CD14-positive monocyte (primary cell): ENCODE measurements at regions not wholly inside any gene's neighbourhood (a gene's known extent, or its start where the extent isn't known, plus 50 kb on each side); places are given as distances from the start of the nearest gene placed in this dataset.

Source experiments
- DNase-seq, 3 donors: peaks; one replicate each; pipeline ENCODE4 v3.0.0-alpha.2; 2011 to 2022
- H2AFZ ChIP-seq: 2 replicates; pipeline ENCODE4 v1.6.0; 2012; ENCODE audit warnings: mild to moderate bottlenecking, low read depth, low read length, inconsistent platforms; ENCODE audit not compliant: insufficient read depth, poor library complexity, severe bottlenecking
- H3K27ac ChIP-seq, 2 donors: 1 replicate in 1 of 2; 2 replicates in 1 of 2; pipeline ENCODE4 v1.5.1; 2012 to 2013; ENCODE audit warnings: low read length in 2 of 2, control low read depth in 1 of 2, inconsistent platforms in 1 of 2, low read depth in 1 of 2, mild to moderate bottlenecking in 1 of 2
- H3K27me3 ChIP-seq, 2 donors: one replicate each; pipeline versions ENCODE4 v1.6.0 to v1.6.1; 2011 to 2013; ENCODE audit warnings: low read length in 2 of 2; ENCODE audit not compliant: control insufficient read depth in 2 of 2, insufficient read depth in 2 of 2
- H3K36me3 ChIP-seq, 2 donors: replicated peaks in 1 of 2; 1 replicate in 1 of 2; 2 replicates in 1 of 2; pipeline versions ENCODE4 v1.5.1 to v1.6.1; 2012 to 2013; ENCODE audit warnings: low read length in 2 of 2, control low read depth in 1 of 2, inconsistent platforms in 1 of 2, mild to moderate bottlenecking in 1 of 2; ENCODE audit not compliant: insufficient read depth in 2 of 2, control insufficient read depth in 1 of 2
- H3K4me1 ChIP-seq, 2 donors: 1 replicate in 1 of 2; 2 replicates in 1 of 2; pipeline versions ENCODE4 v1.5.1 to v1.6.1; 2012 to 2013; ENCODE audit warnings: low read length in 2 of 2, control low read depth in 1 of 2, inconsistent platforms in 1 of 2, mild to moderate bottlenecking in 1 of 2, moderate library complexity in 1 of 2; ENCODE audit not compliant: insufficient read depth in 2 of 2, control insufficient read depth in 1 of 2
- H3K4me2 ChIP-seq: replicated peaks from 2 replicates; pipeline ENCODE3; 2012; ENCODE audit warnings: low read length, moderate library complexity, mild to moderate bottlenecking; ENCODE audit not compliant: poor library complexity, severe bottlenecking; ENCODE audit errors: extremely low read depth
- H3K4me3 ChIP-seq, 3 experiments: fragments of 200-600 bp in 1 of 3; sonication (generic) in 1 of 3; replicated peaks in 1 of 3; 1 replicate in 2 of 3; 2 replicates in 1 of 3; pipeline ENCODE4 v1.5.1; 2011 to 2013; ENCODE audit warnings: low read length in 3 of 3, mild to moderate bottlenecking in 3 of 3, control low read depth in 2 of 3, low read depth in 2 of 3, inconsistent platforms in 1 of 3, moderate library complexity in 1 of 3
- H3K79me2 ChIP-seq: 2 replicates; pipeline ENCODE4 v1.6.0; 2012; ENCODE audit warnings: mild to moderate bottlenecking, control low read depth, inconsistent platforms, low read length, moderate library complexity; ENCODE audit not compliant: insufficient read depth
- H3K9ac ChIP-seq: 2 replicates; pipeline ENCODE4 v1.6.0; 2017; ENCODE audit warnings: low read length, mild to moderate bottlenecking; ENCODE audit not compliant: insufficient read depth, poor library complexity, severe bottlenecking
- H3K9me3 ChIP-seq, 2 donors: replicated peaks in 1 of 2; 1 replicate in 1 of 2; 2 replicates in 1 of 2; pipeline versions ENCODE4 v1.5.1 to v1.6.1; 2012 to 2013; ENCODE audit warnings: low read length in 2 of 2, control low read depth in 1 of 2; ENCODE audit not compliant: control insufficient read depth in 1 of 2, insufficient read depth in 1 of 2
- H4K20me1 ChIP-seq: 2 replicates; pipeline ENCODE4 v1.6.0; 2012; ENCODE audit warnings: mild to moderate bottlenecking, low read length, control low read depth, moderate library complexity; ENCODE audit not compliant: insufficient read depth
- H3K27ac Mint-ChIP-seq, 7 donors: one replicate each; pipeline ENCODE4 v1.8.0; 2020; ENCODE audit warnings: mild to moderate bottlenecking in 7 of 7, mixed read lengths in 7 of 7, moderate library complexity in 6 of 7, inconsistent platforms in 2 of 7
- H3K27me3 Mint-ChIP-seq, 3 donors: one replicate each; pipeline ENCODE4 v1.8.0; 2021 to 2022; ENCODE audit warnings: low read depth in 3 of 3, mild to moderate bottlenecking in 3 of 3, mixed read lengths in 3 of 3, moderate library complexity in 3 of 3, inconsistent platforms in 1 of 3
- H3K36me3 Mint-ChIP-seq, 2 donors: one replicate each; pipeline ENCODE4 v1.8.0; 2020; ENCODE audit warnings: mixed read lengths in 2 of 2, inconsistent platforms in 1 of 2, mild to moderate bottlenecking in 1 of 2
- H3K4me1 Mint-ChIP-seq: one replicate; pipeline ENCODE4 v1.8.0; 2020; ENCODE audit warnings: mild to moderate bottlenecking, mixed read lengths
- H3K4me3 Mint-ChIP-seq, 2 donors: one replicate each; pipeline ENCODE4 v1.8.0; 2020; ENCODE audit warnings: mild to moderate bottlenecking in 2 of 2, mixed read lengths in 2 of 2, moderate library complexity in 1 of 2
- H3K9me3 Mint-ChIP-seq, 7 donors: one replicate each; pipeline ENCODE4 v1.8.0; 2020 to 2022; ENCODE audit warnings: mixed read lengths in 7 of 7, mild to moderate bottlenecking in 6 of 7, moderate library complexity in 6 of 7, inconsistent platforms in 2 of 7
- WGBS: methylation state at CpG from one replicate; pipeline ENCODE4 v1.1.5; 2013; ENCODE audit warnings: missing lambda C conversion rate; ENCODE audit not compliant: insufficient coverage; 5-methylcytosine and 5-hydroxymethylcytosine counted together
- intact Hi-C, 2 donors: fragments of 100-400 bp; cut with micrococcal nuclease; formaldehyde crosslinking; loops; one replicate each; pipeline versions ENCODE4 v1.15.0 to v1.15.1; 2023
- TF ChIP-seq, protein P1 (sequence below): fragments of 200-600 bp; IDR thresholded peaks from one replicate; pipeline ENCODE4 v1.8.0; 2022; ENCODE audit warnings: antibody characterized with exemption, mild to moderate bottlenecking

DNA sequence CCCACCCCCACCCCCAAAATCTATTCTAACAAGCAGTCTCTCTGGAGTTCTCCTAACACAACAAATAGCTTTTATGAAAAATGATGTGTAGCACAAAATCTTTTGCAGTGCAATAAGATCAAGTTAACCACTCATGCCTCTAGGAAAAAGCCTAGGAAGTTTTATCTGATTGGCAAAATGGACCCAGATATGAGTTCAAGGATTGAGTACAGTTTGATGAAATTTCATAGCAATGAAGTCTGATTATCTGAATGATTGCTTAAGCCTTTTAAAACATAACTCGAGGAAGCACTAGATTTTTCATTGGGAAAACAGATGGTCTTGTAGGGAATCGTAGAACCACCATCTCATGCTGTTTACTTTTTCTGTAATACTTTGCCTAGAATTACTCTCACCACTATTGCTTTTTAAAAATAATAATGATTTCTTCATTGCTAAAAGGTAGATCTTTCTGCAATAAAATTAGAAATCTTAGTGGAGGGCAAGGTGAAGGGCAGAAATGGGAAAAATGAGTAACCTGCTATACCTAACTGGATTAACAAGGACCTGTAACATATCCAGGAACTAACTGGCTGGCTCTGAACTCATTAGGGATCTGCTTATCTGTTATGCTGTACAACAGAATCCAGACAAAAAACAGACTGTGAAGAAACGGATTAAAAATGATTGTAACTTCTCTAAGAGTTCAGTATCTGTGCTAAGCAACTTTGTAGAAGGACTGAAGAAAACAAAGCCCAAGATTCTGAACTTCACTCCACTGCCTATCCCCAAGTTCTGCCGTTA is 73.7 kb upstream of the ETAA1 start:
- no peak overlapping the region for H3K4me3 ChIP-seq
- DNase-seq, result no peak
- no peaks in the 10 kb centered on the region for H3K9me3 ChIP-seq
- H3K27me3 ChIP-seq, result no peaks in the 10 kb centered on the region
- no peaks in the 10 kb centered on the region for H3K79me2 ChIP-seq
- H3K9ac ChIP-seq, result no peak overlapping the region
- H4K20me1 ChIP-seq, result no peaks in the 10 kb centered on the region
- Mint-ChIP-seq H3K27ac (no peak overlapping the region), H3K27me3 (peaks cover 0 to 5% (median 1%) of the 10 kb centered on the region in 3 donors), H3K4me1 (no peaks in the 10 kb centered on the region), H3K4me3 (no peak overlapping the region), H3K9me3 (no peaks in the 10 kb centered on the region), H3K36me3 (no peaks in the 10 kb centered on the region)
- no peaks in the 10 kb centered on the region for H3K36me3 ChIP-seq
- H2AFZ ChIP-seq, result no peak overlapping the region
- intact Hi-C loops, result no loop called here
- H3K4me1 ChIP-seq, result no peaks in the 10 kb centered on the region
- no CpG with 5 or more reads among the region's 4 CpGs for WGBS
- TF ChIP-seq, protein P1, sequence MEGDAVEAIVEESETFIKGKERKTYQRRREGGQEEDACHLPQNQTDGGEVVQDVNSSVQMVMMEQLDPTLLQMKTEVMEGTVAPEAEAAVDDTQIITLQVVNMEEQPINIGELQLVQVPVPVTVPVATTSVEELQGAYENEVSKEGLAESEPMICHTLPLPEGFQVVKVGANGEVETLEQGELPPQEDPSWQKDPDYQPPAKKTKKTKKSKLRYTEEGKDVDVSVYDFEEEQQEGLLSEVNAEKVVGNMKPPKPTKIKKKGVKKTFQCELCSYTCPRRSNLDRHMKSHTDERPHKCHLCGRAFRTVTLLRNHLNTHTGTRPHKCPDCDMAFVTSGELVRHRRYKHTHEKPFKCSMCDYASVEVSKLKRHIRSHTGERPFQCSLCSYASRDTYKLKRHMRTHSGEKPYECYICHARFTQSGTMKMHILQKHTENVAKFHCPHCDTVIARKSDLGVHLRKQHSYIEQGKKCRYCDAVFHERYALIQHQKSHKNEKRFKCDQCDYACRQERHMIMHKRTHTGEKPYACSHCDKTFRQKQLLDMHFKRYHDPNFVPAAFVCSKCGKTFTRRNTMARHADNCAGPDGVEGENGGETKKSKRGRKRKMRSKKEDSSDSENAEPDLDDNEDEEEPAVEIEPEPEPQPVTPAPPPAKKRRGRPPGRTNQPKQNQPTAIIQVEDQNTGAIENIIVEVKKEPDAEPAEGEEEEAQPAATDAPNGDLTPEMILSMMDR, result no peak
- H3K27ac ChIP-seq, result no peak overlapping the region
- H3K4me2 ChIP-seq, result no peak overlapping the region

DNA sequence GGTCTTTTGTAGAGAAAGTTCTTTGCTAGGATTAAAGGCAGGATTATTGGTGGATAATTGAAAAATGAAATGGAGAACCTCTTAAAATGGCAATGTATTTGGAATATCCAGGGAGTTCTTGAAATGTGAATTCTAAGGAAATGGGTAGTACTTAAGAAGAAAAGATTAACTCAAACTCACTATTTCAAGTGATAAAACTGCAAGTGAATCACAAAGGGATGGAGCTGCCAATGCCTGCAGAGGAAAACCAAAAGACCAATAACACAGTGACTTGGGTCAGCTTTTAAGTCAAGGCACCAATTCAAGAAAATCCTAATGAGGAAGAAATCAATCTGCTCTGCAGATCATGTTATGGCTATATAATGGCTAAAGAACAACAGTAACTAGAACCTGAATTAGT is 67.6 kb upstream of the ETAA1 start:
- Histone ChIP-seq H3K4me3 (no peak overlapping the region), H3K27ac (no peak overlapping the region), H3K79me2 (no peaks in the 10 kb centered on the region), H3K4me1 (no peaks in the 10 kb centered on the region), H3K9me3 (no peaks in the 10 kb centered on the region), H3K4me2 (no peak overlapping the region), H4K20me1 (no peaks in the 10 kb centered on the region), H3K27me3 (no peaks in the 10 kb centered on the region), H3K36me3 (no peaks in the 10 kb centered on the region), H3K9ac (no peak overlapping the region), H2AFZ (no peak overlapping the region)
- Mint-ChIP-seq H3K4me1 (no peaks in the 10 kb centered on the region), H3K9me3 (peaks cover 0 to 11% (median 5%) of the 10 kb centered on the region in 7 donors), H3K27ac (no peak overlapping the region), H3K4me3 (no peak overlapping the region), H3K36me3 (no peaks in the 10 kb centered on the region), H3K27me3 (peaks cover 0 to 4% (median 0%) of the 10 kb centered on the region in 3 donors)
- TF ChIP-seq, protein P1, result no peak
- intact Hi-C loops, result no loop called here
- no peak for DNase-seq
